GM21390 (cell line): ENCODE measurements at regions not wholly inside any gene's neighbourhood (a gene's known extent, or its start where the extent isn't known, plus 50 kb on each side); places are given as distances from the start of the nearest gene placed in this dataset.
"Not testable (repeated sequence)": the region's sequence is repeated elsewhere in the genome, so short reads cannot be mapped to it uniquely, and the experiment has no call there.

Experiments used
- ATAC-seq: cut with Tn5 transposase; IDR thresholded peaks from one replicate; pipeline ENCODE4 v1.9.1; 2021; ENCODE audit not compliant: unreplicated experiment

- not testable (repeated sequence) for ATAC-seq
Observed at GRCh38 chr4:118494437-118494836, 141.6 kb upstream of the PRSS12 start.

- not testable (repeated sequence) for ATAC-seq
Observed at GRCh38 chr4:118502967-118503366, 150.2 kb upstream of the PRSS12 start.

DNA sequence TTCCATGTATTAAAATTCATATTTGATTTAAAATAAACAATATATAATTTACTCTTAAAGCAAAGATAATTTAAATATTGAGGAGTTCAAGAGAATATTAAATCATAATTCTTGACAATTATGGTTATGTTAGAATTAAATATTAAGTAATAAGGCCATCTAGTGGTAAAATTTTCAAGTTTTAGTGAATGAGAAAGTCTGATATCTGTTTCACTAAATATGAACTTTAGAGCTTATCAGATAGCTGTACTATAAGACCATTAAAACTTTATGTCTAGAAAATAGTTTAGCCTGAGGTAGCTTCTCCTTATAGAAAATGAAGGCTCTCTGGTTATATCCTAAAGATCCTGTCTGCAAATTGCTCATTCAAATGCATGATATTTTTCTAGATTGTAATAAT lies 152.1 kb upstream of the PRSS12 start:
- ATAC-seq, result not testable (repeated sequence)

GRCh38 chr4:118505491-118505890 lies 152.7 kb upstream of the PRSS12 start:
- ATAC-seq, result not testable (repeated sequence)

DNA sequence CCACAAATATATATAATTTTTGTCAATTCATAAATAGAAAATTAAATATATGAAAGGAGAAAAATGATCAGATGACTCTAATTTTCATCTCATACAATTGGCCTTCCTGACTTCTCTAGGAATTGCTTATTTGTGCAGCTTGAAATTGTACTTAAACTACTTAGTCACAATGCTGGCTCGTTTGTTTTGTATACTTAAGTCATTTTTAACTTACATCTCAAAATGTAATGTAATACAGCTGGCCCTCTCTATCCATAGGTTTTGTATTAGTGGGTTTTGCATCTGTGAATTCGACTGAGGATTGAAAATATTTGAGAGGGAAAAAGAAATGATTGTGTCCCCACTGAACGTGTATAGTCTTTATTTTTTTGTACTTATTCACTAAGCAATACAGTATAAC lies 160.1 kb upstream of the PRSS12 start:
- ATAC-seq, result not testable (repeated sequence)

DNA sequence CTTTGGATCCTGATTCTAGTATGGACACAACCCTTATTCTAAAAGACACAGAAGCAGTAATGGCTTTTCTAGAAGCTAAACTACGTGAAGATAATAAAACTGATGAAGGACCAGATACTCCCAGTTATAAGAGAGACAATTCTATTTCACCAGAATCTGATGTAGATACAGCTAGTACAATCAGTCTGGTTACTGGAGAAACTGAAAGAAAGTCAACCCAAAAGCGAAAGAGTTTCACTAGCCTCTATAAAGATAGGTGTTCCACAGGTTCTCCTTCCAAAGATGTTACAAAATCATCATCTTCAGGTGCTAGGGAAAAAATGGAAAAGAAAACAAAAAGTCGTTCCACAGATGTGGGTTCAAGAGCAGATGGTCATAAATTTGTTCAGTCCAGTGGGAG lies 161.5 kb upstream of the PRSS12 start:
- ATAC-seq, result peak; percentile 63

DNA sequence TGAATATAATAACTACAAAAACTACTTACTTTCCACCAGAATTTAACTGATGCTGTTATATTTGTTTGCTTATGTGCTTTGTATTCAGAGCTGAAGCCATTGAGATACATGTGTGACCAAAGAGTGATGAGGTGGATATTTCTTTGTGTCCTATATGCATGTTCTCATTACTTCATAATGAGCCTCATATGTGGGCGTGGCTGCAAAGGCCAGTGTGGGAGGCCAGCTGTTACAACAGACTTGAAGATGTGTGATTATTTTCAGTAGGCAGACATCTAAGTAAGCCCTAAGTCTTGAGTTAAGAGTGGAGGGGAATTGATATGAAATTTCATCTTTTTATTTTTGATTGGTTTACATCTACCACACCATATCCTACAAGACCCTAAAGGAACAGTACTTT lies 163.3 kb upstream of the PRSS12 start:
- ATAC-seq, result not testable (repeated sequence)

- not testable (repeated sequence) for ATAC-seq
Observed at GRCh38 chr4:118530107-118530506, 155.1 kb upstream of the METTL14 start.

DNA sequence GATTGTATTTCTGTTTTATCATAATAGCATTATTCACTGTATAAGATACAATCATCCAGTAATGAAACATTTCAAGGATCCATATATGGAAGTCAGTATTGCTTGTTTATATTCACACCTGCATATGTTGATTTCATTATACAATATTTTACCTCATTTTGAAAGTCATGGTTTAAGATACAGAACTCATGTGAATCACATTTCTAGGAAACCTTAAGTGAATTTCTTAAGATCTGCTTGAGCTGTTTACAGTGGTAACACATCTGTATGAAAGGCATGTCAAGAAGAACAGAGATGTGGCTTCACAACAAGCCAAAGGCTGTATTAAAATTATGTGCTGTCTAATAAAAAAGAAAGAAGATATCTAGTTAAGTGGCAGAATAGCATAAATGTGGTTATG lies 153.2 kb upstream of the METTL14 start:
- ATAC-seq, result not testable (repeated sequence)

DNA sequence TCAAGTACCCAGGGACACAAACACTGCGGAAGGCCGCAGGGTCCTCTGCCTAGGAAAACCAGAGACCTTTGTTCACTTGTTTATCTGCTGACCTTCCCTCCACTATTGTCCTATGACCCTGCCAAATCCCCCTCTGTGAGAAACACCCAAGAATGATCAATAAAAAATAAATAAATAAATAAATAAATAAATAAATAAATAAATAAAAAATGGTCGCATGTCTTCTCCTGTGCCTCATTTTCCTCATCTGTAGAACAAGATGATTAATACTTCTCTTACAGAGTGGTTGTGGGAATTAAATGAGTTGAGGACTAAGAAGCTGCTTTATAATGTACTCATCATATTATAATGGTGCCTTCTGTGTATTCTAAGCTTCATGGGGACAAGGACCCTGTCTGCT lies 149.4 kb upstream of the METTL14 start:
- ATAC-seq, result not testable (repeated sequence)

DNA sequence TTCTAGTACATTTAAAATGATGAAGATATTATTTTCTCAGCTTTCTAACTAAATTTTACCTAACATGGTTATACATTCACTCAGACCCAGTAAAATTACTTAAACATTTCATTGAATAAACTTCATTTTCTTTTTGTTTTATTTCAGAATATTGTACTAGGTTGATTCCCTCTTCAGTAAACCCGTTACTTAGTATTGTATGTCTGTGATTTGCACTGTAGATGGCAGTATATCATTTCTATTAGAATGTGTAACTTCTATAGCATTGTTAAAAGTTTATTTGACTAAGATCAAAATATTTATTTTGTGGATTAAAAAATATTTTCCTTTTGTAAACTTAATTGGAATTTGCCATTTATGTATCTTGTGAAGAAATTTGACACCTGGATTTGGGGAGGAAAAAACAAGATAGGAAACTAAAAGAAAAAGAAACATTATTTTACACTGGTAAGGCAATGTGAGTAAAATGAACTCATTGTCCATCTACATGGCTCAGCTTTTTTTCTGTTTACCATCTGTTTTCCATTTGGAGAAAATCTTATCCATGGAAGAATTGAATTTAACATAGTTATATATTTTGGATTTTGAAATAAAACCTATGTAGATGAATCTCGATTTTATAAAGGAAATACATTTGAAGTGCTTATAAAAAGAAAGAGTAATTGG lies 145.6 kb upstream of the METTL14 start:
- ATAC-seq, result peak; percentile 66

DNA sequence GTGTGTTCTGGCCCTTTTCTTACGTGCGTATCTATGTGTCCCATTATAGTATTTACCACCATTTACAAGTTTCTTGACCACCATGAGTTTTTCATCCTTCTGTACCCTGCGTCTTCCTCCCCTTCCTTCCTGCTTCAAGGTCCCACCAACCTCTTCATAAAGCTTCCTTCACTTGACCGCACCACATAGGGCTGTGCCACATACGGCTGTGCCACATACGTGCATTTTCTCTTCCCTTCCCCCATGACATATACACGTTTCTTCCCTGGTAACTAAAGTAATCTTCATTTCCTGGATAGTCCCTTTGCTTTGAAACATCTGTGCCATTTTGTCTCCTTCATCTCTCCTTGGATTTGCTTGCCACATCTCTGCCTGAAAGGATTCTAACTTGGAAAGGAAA lies 128.6 kb upstream of the METTL14 start:
- ATAC-seq, result not testable (repeated sequence)

GRCh38 chr4:118557298-118557851 lies 127.8 kb upstream of the METTL14 start:
- ATAC-seq, result no peak

- not testable (repeated sequence) for ATAC-seq
Observed at GRCh38 chr4:118558188-118558587, 127.0 kb upstream of the METTL14 start.

DNA sequence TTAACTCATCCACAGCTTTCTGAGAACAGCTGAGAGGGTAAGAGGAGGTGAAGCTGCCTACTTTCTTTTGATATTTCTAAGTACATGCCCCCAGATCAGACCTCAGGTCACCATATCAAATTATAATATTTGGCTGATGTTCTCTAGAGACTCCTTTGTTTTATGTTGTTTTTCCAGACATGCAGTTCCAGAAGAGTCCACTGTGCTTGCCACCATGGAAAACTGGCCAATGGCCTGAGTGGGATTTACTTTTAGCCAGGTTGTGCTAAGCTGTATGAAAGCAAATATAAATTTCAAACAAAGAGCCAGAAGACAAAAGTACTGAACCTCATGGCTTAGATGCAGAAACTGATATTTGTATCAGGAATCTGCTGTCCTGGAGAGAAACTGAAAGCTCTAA lies 123.6 kb upstream of the METTL14 start:
- ATAC-seq, result not testable (repeated sequence)

GRCh38 chr4:118566003-118566513 lies 119.1 kb upstream of the METTL14 start:
- peak; percentile 80 for ATAC-seq

DNA sequence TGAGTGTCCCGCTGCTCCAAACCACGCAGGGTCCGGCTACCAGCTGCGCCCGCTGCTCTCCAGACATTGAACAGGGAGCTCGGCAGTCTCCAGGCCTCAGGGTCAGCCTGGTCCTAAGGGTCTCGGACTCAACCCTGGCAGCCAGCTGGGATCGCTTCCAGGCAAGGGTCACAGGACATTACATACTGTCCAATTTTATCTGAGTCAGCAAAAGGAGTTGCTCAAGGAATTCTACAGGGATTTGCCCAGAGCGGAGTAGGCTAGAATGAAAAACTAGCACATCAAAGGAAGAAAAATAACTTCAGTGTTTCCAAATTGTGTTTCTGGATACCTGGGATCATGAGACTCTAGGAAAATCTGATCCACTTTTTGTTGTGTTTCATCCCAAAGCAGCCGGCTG lies 112.2 kb upstream of the METTL14 start:
- ATAC-seq, result not testable (repeated sequence)

DNA sequence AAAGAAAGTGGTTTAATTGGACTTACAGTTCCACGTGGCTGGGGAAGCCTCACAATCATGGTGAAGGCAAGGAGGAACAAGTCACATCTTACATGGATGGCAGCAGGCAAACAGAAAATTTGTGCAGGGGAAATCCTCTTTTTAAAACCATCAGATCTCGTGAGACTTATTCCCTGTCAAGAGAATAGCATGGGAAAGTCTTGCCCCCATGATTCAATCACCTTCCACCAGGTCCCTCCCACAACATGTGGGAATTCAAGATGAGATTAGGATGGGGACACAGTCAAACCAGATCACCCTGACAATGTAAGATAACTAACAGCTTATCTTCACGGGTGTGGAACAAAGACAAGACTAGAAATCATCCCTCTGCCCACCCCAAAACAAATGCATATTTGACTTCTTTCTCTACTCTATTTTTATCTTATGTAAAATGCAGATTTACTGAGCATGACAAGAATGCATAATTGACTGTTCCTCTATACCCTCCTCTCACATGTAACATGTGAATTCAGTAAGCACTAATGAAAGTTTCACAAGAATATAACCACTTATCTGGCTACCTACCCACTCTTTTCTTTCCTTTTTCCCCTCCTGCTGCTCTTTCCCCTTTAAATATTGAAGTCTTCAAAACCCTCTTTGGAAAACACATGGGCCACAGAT lies 110.8 kb upstream of the METTL14 start:
- not testable (repeated sequence) for ATAC-seq

DNA sequence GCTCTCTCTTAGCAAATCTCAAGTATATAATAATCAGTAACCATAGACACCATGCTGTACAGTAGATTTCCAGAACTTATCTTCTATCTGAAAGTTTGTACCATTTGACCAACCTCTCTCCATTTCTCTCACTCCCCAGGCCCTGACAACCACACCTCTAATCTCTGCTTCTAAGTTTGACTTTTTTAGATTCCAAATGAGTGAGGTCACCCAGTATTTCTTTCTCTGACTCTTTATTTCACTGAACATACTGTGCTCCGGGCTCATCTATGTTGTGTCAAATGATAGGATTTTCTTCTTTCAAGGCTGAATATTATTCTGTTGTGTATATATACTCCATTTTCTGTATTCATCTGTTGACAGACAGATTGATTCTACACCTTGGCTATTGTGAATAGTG lies 110.1 kb upstream of the METTL14 start:
- ATAC-seq, result not testable (repeated sequence)

DNA sequence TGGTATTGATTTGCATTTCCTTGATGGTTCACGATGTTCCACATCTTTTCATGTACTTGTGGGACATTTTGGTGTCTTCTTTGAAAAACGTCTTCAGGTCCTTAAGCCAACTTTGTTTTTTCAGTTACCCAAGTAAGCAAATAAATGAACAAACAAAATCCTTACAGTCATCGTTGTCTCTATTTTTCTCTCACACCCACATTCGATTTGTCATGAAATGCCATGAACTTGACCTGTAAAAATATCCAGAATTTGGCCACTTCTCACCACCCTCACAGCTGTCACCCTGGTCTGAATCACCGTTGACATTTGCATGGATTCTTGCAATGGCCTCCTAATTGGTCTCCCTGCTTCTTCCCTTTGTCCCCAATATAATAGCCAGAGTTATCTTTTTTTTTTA lies 109.5 kb upstream of the METTL14 start:
- not testable (repeated sequence) for ATAC-seq

DNA sequence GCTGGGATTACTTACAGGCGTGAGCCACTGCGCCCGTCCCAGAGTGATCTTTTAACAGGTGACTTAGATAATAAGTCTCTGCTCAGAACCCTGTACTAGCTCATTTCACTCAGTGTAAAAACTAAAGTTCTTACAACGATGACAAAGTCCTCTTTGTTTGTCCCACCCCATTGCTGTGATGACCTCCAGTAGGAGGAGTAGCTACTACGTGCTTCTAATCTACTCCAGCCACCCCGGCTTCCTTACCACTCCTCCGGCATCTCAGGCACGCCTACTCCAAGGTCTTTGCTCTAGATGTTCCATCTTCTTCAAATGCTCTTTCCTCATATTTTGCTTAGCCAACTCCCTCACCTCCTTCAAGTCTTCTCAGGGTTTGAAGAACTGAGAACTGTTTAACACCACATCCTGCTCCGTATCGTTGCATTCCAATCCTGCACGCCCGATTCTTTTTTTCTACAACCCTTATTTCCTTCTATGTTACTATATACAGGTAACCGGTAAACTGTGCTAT lies 108.4 kb upstream of the METTL14 start:
- ATAC-seq, result not testable (repeated sequence)

DNA sequence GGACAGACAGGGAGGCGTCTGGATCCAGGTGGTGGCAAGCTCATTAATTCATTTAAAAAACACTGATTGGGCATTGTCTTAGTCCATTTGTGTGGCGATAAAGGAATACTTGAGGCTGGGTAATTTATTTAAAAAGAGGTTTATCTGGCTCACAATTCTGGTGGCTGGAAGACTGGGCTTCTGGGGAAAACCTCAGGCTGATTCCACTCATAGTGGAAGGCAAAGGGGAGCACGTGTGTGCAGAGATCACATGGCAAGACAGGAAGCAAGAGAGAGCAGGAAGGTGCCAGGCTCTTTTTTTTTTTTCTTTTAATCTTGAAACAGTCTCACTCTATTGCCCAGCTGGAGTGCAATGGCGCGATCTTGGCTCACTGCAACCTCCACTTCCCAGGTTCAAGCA lies 100.2 kb upstream of the METTL14 start:
- ATAC-seq, result no peak
